HG02943 (cell line): ENCODE measurements at regions not wholly inside any gene's neighbourhood (a gene's known extent, or its start where the extent isn't known, plus 50 kb on each side); places are given as distances from the start of the nearest gene placed in this dataset.
"Not testable (repeated sequence)": the region's sequence is repeated elsewhere in the genome, so short reads cannot be mapped to it uniquely, and the experiment has no call there.

Experiments used
- ATAC-seq: cut with Tn5 transposase; IDR thresholded peaks from one replicate; pipeline ENCODE4 v1.9.1; 2021; ENCODE audit warnings: mild to moderate bottlenecking, low read depth, moderate library complexity; ENCODE audit not compliant: unreplicated experiment

GRCh38 chr7:149930374-149931068 lies 56.8 kb downstream of the ATP6V0E2 start:
- ATAC-seq: not testable (repeated sequence)

- not testable (repeated sequence) for ATAC-seq
Observed at GRCh38 chr7:149933776-149934175, 60.0 kb downstream of the ATP6V0E2 start.

GRCh38 chr7:149947346-149947745 lies 73.6 kb downstream of the ATP6V0E2 start:
- not testable (repeated sequence) for ATAC-seq

GRCh38 chr7:149948444-149948843 lies 74.7 kb downstream of the ATP6V0E2 start:
- not testable (repeated sequence) for ATAC-seq

GRCh38 chr7:149949863-149950577 lies 76.3 kb downstream of the ATP6V0E2 start:
- ATAC-seq: not testable (repeated sequence)

- ATAC-seq: not testable (repeated sequence)
Observed at GRCh38 chr7:149950578-149950924, 76.8 kb downstream of the ATP6V0E2 start.

- not testable (repeated sequence) for ATAC-seq
Observed at GRCh38 chr7:149951579-149951978, 77.8 kb downstream of the ATP6V0E2 start.

- ATAC-seq: not testable (repeated sequence)
Observed at GRCh38 chr7:149958880-149959279, 85.1 kb downstream of the ATP6V0E2 start.

- ATAC-seq: not testable (repeated sequence)
Observed at GRCh38 chr7:149960863-149961262, 87.1 kb downstream of the ATP6V0E2 start.

GRCh38 chr7:149961878-149962277 lies 88.1 kb downstream of the ATP6V0E2 start:
- ATAC-seq: not testable (repeated sequence)

GRCh38 chr7:149962685-149963319 lies 89.0 kb downstream of the ATP6V0E2 start:
- not testable (repeated sequence) for ATAC-seq

- ATAC-seq: not testable (repeated sequence)
Observed at GRCh38 chr7:149963985-149964384, 90.2 kb downstream of the ATP6V0E2 start.

- ATAC-seq: not testable (repeated sequence)
Observed at GRCh38 chr7:149966444-149966843, 92.7 kb downstream of the ATP6V0E2 start.

- not testable (repeated sequence) for ATAC-seq
Observed at GRCh38 chr7:149972977-149973376, 99.2 kb downstream of the ATP6V0E2 start.

GRCh38 chr7:149973681-149974080 lies 99.9 kb downstream of the ATP6V0E2 start:
- not testable (repeated sequence) for ATAC-seq

- ATAC-seq: not testable (repeated sequence)
Observed at GRCh38 chr7:149975608-149976007, 101.8 kb downstream of the ATP6V0E2 start.

GRCh38 chr7:149978537-149978936 lies 104.8 kb downstream of the ATP6V0E2 start:
- not testable (repeated sequence) for ATAC-seq

GRCh38 chr7:149978944-149979343 lies 105.2 kb downstream of the ATP6V0E2 start:
- ATAC-seq: not testable (repeated sequence)

GRCh38 chr7:149982537-149983112 lies 108.9 kb downstream of the ATP6V0E2 start:
- not testable (repeated sequence) for ATAC-seq

GRCh38 chr7:149986866-149987265 lies 113.1 kb downstream of the ATP6V0E2 start:
- ATAC-seq: not testable (repeated sequence)
